Endothelial cell of umbilical vein (primary cell): ENCODE measurements at regions not wholly inside any gene's neighbourhood (a gene's known extent, or its start where the extent isn't known, plus 50 kb on each side); places are given as distances from the start of the nearest gene placed in this dataset.
"Not testable (repeated sequence)": the region's sequence is repeated elsewhere in the genome, so short reads cannot be mapped to it uniquely, and the experiment has no call there.

Experiments used
- BruUV-seq: library from RNA; stranded (reverse); fragments of 400-500 nt; replicated peaks from 2 replicates; lab custom pipeline; 2021; lab: Mats Ljungman, UMichigan
- CTCF ChIA-PET: fragments of 300-600, 350-600 bp; sonication (Branson Sonifier 250); formaldehyde crosslinking; loops from one replicate; lab custom pipeline; 2021; ENCODE audit warnings: antibody characterized with exemption, inconsistent platforms; lab: Charles Lee
- POLR2A ChIA-PET: fragments of 300-600, 350-600 bp; sonication (Branson Sonifier 250); formaldehyde crosslinking; loops from one replicate; lab custom pipeline; 2021; ENCODE audit warnings: antibody characterized with exemption, inconsistent platforms; lab: Charles Lee
- DNase-seq: peaks from one replicate; pipeline ENCODE4 v3.0.0-alpha.2; 2011; ENCODE audit warnings: low read depth, low spot score
- FAIRE-seq: peaks from 2 replicates; lab custom pipeline; 2011; peaks lifted over from hg19 to GRCh38; lab: Jason Lieb, UNC
- H2AFZ ChIP-seq: 2 replicates; pipeline ENCODE4 v1.6.0; 2012; ENCODE audit warnings: low read depth, low read length, control low read depth, inconsistent platforms
- H3K27ac ChIP-seq: 2 replicates; pipeline ENCODE4 v1.5.1; 2011; ENCODE audit warnings: low read depth, mild to moderate bottlenecking, control low read depth, low read length, moderate library complexity; ENCODE audit not compliant: insufficient read depth
- H3K27me3 ChIP-seq, 2 experiments: 2 replicates each; pipeline versions ENCODE4 v1.6.0 to v1.6.1; 2011; ENCODE audit warnings: low read length in 2 of 2, mixed read lengths in 1 of 2; ENCODE audit not compliant: control insufficient read depth in 2 of 2, insufficient read depth in 2 of 2
- H3K36me3 ChIP-seq, 2 experiments: 2 replicates in 1 of 2; 3 replicates in 1 of 2; pipeline ENCODE4 v1.5.1; 2011; ENCODE audit warnings: low read length in 2 of 2, mild to moderate bottlenecking in 1 of 2, moderate library complexity in 1 of 2; ENCODE audit not compliant: control insufficient read depth in 2 of 2, insufficient read depth in 2 of 2; ENCODE audit errors: extremely low read depth in 1 of 2
- H3K4me1 ChIP-seq: 3 replicates; pipeline ENCODE4 v1.5.1; 2011; ENCODE audit warnings: mild to moderate bottlenecking, low read length; ENCODE audit not compliant: control insufficient read depth, insufficient read depth; ENCODE audit errors: extremely low read depth
- H3K4me2 ChIP-seq: 2 replicates; pipeline ENCODE4 v1.6.1; 2011; ENCODE audit warnings: low read length, control low read depth, mixed read lengths; ENCODE audit not compliant: insufficient read depth
- H3K4me3 ChIP-seq, 3 experiments: fragments of 200-600 bp in 1 of 3; sonication (generic), shearing (Covaris generic) in 1 of 3; replicated peaks in 1 of 3; 2 replicates each; pipeline ENCODE4 v1.5.1; 2011 to 2016; ENCODE audit warnings: control low read depth in 3 of 3, low read length in 3 of 3, mild to moderate bottlenecking in 2 of 3, inconsistent platforms in 1 of 3, low read depth in 1 of 3, moderate library complexity in 1 of 3; ENCODE audit not compliant: insufficient read depth in 1 of 3
- H3K79me2 ChIP-seq: 2 replicates; pipeline ENCODE4 v1.6.0; 2012; ENCODE audit warnings: low read length, inconsistent platforms; ENCODE audit not compliant: control insufficient read depth, insufficient read depth
- H3K9ac ChIP-seq: replicated peaks from 2 replicates; pipeline ENCODE3; 2011; ENCODE audit warnings: low read length, control low read depth; ENCODE audit not compliant: insufficient read depth; ENCODE audit errors: extremely low read depth
- H3K9me1 ChIP-seq: replicated peaks from 3 replicates; pipeline ENCODE4 v1.6.0; 2011; ENCODE audit warnings: mild to moderate bottlenecking, low read length; ENCODE audit not compliant: control insufficient read depth, insufficient read depth; ENCODE audit errors: extremely low read depth
- H3K9me3 ChIP-seq: replicated peaks from 2 replicates; pipeline ENCODE4 v1.5.1; 2012; ENCODE audit warnings: low read length, inconsistent platforms; ENCODE audit not compliant: control insufficient read depth, insufficient read depth
- H4K20me1 ChIP-seq: replicated peaks from 2 replicates; pipeline ENCODE3; 2011; ENCODE audit warnings: mild to moderate bottlenecking, low read length; ENCODE audit not compliant: control insufficient read depth, insufficient read depth; ENCODE audit errors: extremely low read depth
- CTCF ChIP-seq, 2 donors: IDR thresholded peaks; 1 replicate in 1 of 2; 2 replicates in 1 of 2; pipeline ENCODE4 v1.5.1; 2011; ENCODE audit warnings: low read length in 2 of 2, mild to moderate bottlenecking in 2 of 2, moderate library complexity in 2 of 2, control low read depth in 1 of 2, inconsistent platforms in 1 of 2, low read depth in 1 of 2; ENCODE audit not compliant: insufficient read depth in 1 of 2; ENCODE audit errors: extremely low read depth in 1 of 2
- EZH2 ChIP-seq: IDR thresholded peaks from 2 replicates; pipeline ENCODE4 v1.6.1; 2012; ENCODE audit warnings: borderline replicate concordance, low read depth, mild to moderate bottlenecking, moderate library complexity, low read length, inconsistent platforms; ENCODE audit not compliant: severe bottlenecking
- FOS ChIP-seq: IDR thresholded peaks from 2 replicates; pipeline ENCODE4 v1.6.1; 2011; ENCODE audit warnings: mild to moderate bottlenecking, low read length, moderate library complexity, borderline replicate concordance; ENCODE audit not compliant: insufficient read depth
- GATA2 ChIP-seq: IDR thresholded peaks from 2 replicates; pipeline ENCODE4 v1.7.0; 2011; ENCODE audit warnings: low read depth, mild to moderate bottlenecking, moderate library complexity, mixed read lengths, low read length; ENCODE audit not compliant: insufficient read length, insufficient read depth
- JUN ChIP-seq: IDR thresholded peaks from 2 replicates; pipeline ENCODE4 v1.6.1; 2011; ENCODE audit warnings: borderline replicate concordance, low read depth; ENCODE audit not compliant: insufficient read length, insufficient read depth
- MAX ChIP-seq: IDR thresholded peaks from 2 replicates; pipeline ENCODE4 v1.6.1; 2011; ENCODE audit not compliant: insufficient read depth, insufficient read length
- MYC ChIP-seq: IDR thresholded peaks from one replicate; pipeline ENCODE4 v1.6.1; 2011; ENCODE audit warnings: mild to moderate bottlenecking, low read depth, low read length
- POLR2A ChIP-seq: IDR thresholded peaks from 2 replicates; pipeline ENCODE4 v1.6.1; 2012; ENCODE audit warnings: low read depth, mild to moderate bottlenecking, control low read depth, low read length
- POLR2AphosphoS5 ChIP-seq: IDR thresholded peaks from 2 replicates; pipeline ENCODE4 v1.6.1; 2012; ENCODE audit warnings: low read depth, mild to moderate bottlenecking, control low read depth, low read length, moderate library complexity; ENCODE audit not compliant: insufficient read depth
- dilution Hi-C: fragments of 300-500 bp; cut with MboI; formaldehyde crosslinking; loops from one replicate; pipeline ENCODE4 v1.15.0; 2019; ENCODE audit warnings: low sequenced_read_pairs; ENCODE audit not compliant: extremely low pct_ligation_motif_present
- intact Hi-C: fragments of 100-400 bp; cut with micrococcal nuclease; formaldehyde crosslinking; loops from one replicate; pipeline ENCODE4 v1.10.0; 2022

GRCh38 chr7:113304104-113304503 lies 185.8 kb upstream of the SMIM30 start:
- Histone ChIP-seq H2AFZ (no peak overlapping the region), H3K4me1 (no peaks in the 10 kb centered on the region), H3K9me1 (no peaks in the 10 kb centered on the region), H3K9me3 (no peaks in the 10 kb centered on the region), H3K79me2 (no peaks in the 10 kb centered on the region), H3K4me2 (no peak overlapping the region), H3K9ac (no peak overlapping the region), H4K20me1 (no peaks in the 10 kb centered on the region), H3K36me3 (no peaks in the 10 kb centered on the region), H3K27me3 (no peaks in the 10 kb centered on the region), H3K27ac (no peak overlapping the region), H3K4me3 (no peak overlapping the region)
- dilution Hi-C loops (no loop called here), intact Hi-C loops (no loop called here)
- DNase-seq (no peak), FAIRE-seq (no peak)
- POLR2A ChIA-PET, result no interaction called here
- no TSS peak for BruUV-seq
- CTCF ChIA-PET, result no interaction called here
- no peak for TF ChIP-seq MAX
- no peak for TF ChIP-seq POLR2AphosphoS5
- no peak for TF ChIP-seq EZH2
- no peak for TF ChIP-seq FOS
- TF ChIP-seq JUN, result no peak
- no peak for TF ChIP-seq GATA2
- no peak for TF ChIP-seq POLR2A
- no peak for TF ChIP-seq MYC
- no peak for TF ChIP-seq CTCF (IDR thresholded peaks at IDR 0.05; ENCODE audit: extremely low read depth in 1 of 2, insufficient read depth in 1 of 2, low read depth in 1 of 2, low read length in 2 of 2)

- POLR2A ChIA-PET, H3K4me2 ChIP-seq, H3K9me3 ChIP-seq, H3K9me1 ChIP-seq, DNase-seq, dilution Hi-C loops, intact Hi-C loops, H3K79me2 ChIP-seq, H3K9ac ChIP-seq, H3K36me3 ChIP-seq, H3K27me3 ChIP-seq, BruUV-seq, H3K27ac ChIP-seq, CTCF ChIA-PET, H2AFZ ChIP-seq, H4K20me1 ChIP-seq, H3K4me3 ChIP-seq, FAIRE-seq, H3K4me1 ChIP-seq: not testable (repeated sequence)
Measured at GRCh38 chr7:113303388-113303787, 185.0 kb upstream of the SMIM30 start.
